Keratinocyte (primary cell): ENCODE measurements at regions not wholly inside any gene's neighbourhood (a gene's known extent, or its start where the extent isn't known, plus 50 kb on each side); places are given as distances from the start of the nearest gene placed in this dataset.

Experiments
- DNase-seq: peaks from one replicate; pipeline ENCODE4 v3.0.0-alpha.2; 2011; ENCODE audit warnings: low read depth, missing footprints, low spot score
- FAIRE-seq: peaks from 2 replicates; lab custom pipeline; 2011; peaks lifted over from hg19 to GRCh38; lab: Jason Lieb, UNC
- H2AFZ ChIP-seq: 2 replicates; pipeline ENCODE4 v1.6.0; 2012; ENCODE audit warnings: low read length, control low read depth, inconsistent platforms; ENCODE audit not compliant: control insufficient read depth
- H3K27ac ChIP-seq: 2 replicates; pipeline ENCODE4 v1.5.1; 2011; ENCODE audit warnings: low read length; ENCODE audit not compliant: control insufficient read depth, insufficient read depth
- H3K27me3 ChIP-seq: 3 replicates; pipeline ENCODE4 v1.6.0; 2011; ENCODE audit warnings: low read length; ENCODE audit not compliant: control insufficient read depth, insufficient read depth; ENCODE audit errors: extremely low read depth
- H3K36me3 ChIP-seq, 2 experiments: 2 replicates in 1 of 2; 3 replicates in 1 of 2; pipeline ENCODE4 v1.5.1; 2011; ENCODE audit warnings: low read length in 2 of 2, mild to moderate bottlenecking in 1 of 2; ENCODE audit not compliant: control insufficient read depth in 2 of 2, insufficient read depth in 2 of 2; ENCODE audit errors: extremely low read depth in 1 of 2
- H3K4me1 ChIP-seq: 3 replicates; pipeline ENCODE4 v1.5.1; 2011; ENCODE audit warnings: low read length; ENCODE audit not compliant: control insufficient read depth, insufficient read depth; ENCODE audit errors: extremely low read depth
- H3K4me2 ChIP-seq: 3 replicates; pipeline ENCODE4 v1.6.0; 2011; ENCODE audit warnings: low read depth, low read length; ENCODE audit not compliant: control insufficient read depth, insufficient read depth; ENCODE audit errors: extremely low read depth
- H3K4me3 ChIP-seq, 3 experiments: fragments of 200-600 bp in 1 of 3; sonication (generic) in 1 of 3; 2 replicates in 2 of 3; 3 replicates in 1 of 3; pipeline ENCODE4 v1.5.1; 2011 to 2016; ENCODE audit warnings: low read length in 3 of 3, mild to moderate bottlenecking in 3 of 3, control low read depth in 2 of 3, inconsistent platforms in 1 of 3, low read depth in 1 of 3, mixed read lengths in 1 of 3, mixed run types in 1 of 3, moderate library complexity in 1 of 3; ENCODE audit not compliant: control insufficient read depth in 2 of 3, insufficient read depth in 2 of 3; ENCODE audit errors: extremely low read depth in 1 of 3
- H3K79me2 ChIP-seq: 2 replicates; pipeline ENCODE4 v1.6.0; 2012; ENCODE audit warnings: low read length; ENCODE audit not compliant: control insufficient read depth, insufficient read depth
- H3K9ac ChIP-seq: 3 replicates; pipeline ENCODE4 v1.6.0; 2011; ENCODE audit warnings: low read length; ENCODE audit not compliant: control insufficient read depth, insufficient read depth; ENCODE audit errors: extremely low read depth
- H3K9me1 ChIP-seq: 3 replicates; pipeline ENCODE4 v1.6.0; 2011; ENCODE audit warnings: low read length; ENCODE audit not compliant: control insufficient read depth, insufficient read depth; ENCODE audit errors: extremely low read depth
- H3K9me3 ChIP-seq: 2 replicates; pipeline ENCODE4 v1.5.1; 2012; ENCODE audit warnings: low read depth, low read length; ENCODE audit not compliant: control insufficient read depth
- H4K20me1 ChIP-seq: 3 replicates; pipeline ENCODE4 v1.6.0; 2011; ENCODE audit warnings: low read length; ENCODE audit not compliant: control insufficient read depth, insufficient read depth; ENCODE audit errors: extremely low read depth
- CTCF ChIP-seq, 3 experiments: IDR thresholded peaks in 1 of 3; conservative IDR thresholded peaks in 1 of 3; optimal IDR thresholded peaks in 1 of 3; 2 replicates in 2 of 3; 3 replicates in 1 of 3; pipeline versions ENCODE3 to v1.5.1; 2011; ENCODE audit warnings: low read length in 3 of 3, mild to moderate bottlenecking in 3 of 3, moderate library complexity in 2 of 3, control low read depth in 1 of 3, inconsistent platforms in 1 of 3; ENCODE audit not compliant: insufficient read depth in 2 of 3; ENCODE audit errors: extremely low read depth in 1 of 3
- EZH2 ChIP-seq: IDR thresholded peaks from one replicate; pipeline ENCODE4 v1.6.1; 2012; ENCODE audit warnings: inconsistent platforms, mild to moderate bottlenecking, low read length, moderate library complexity
- dilution Hi-C: fragments of 300-500 bp; cut with MboI; formaldehyde crosslinking; loops from one replicate; pipeline ENCODE4 v1.7.0; 2020; ENCODE audit warnings: low sequenced_read_pairs; ENCODE audit not compliant: extremely low pct_ligation_motif_present

- H3K4me2 ChIP-seq = no peak overlapping the region
- H3K9ac ChIP-seq = no peak overlapping the region
- H3K27me3 ChIP-seq = no peaks in the 10 kb centered on the region
- TF ChIP-seq CTCF (optimal IDR thresholded peaks at IDR 0.05 in 1 of 3, IDR thresholded peaks at IDR 0.05 in 1 of 3, conservative IDR thresholded peaks at IDR 0.05 in 1 of 3; ENCODE audit: extremely low read depth in 1 of 3, insufficient read depth in 2 of 3, low read length in 3 of 3) (no peak), EZH2 (no peak)
- H3K4me3 ChIP-seq = no peak overlapping the region
- no peak overlapping the region for H3K27ac ChIP-seq
- FAIRE-seq (no peak), DNase-seq (no peak)
- no peaks in the 10 kb centered on the region for H4K20me1 ChIP-seq
- dilution Hi-C loops = no loop called here
- no peak overlapping the region for H2AFZ ChIP-seq
- H3K9me3 ChIP-seq = no peaks in the 10 kb centered on the region
- H3K4me1 ChIP-seq = no peaks in the 10 kb centered on the region
- no peaks in the 10 kb centered on the region for H3K9me1 ChIP-seq
- H3K36me3 ChIP-seq = no peaks in the 10 kb centered on the region
- H3K79me2 ChIP-seq = no peaks in the 10 kb centered on the region
These were observed 102.5 kb upstream of the KIF26B start for GRCh38 chr1:245052258-245052657.

GRCh38 chr1:245051349-245052221, 103.2 kb upstream of the KIF26B start:
- Histone ChIP-seq H2AFZ (no peak overlapping the region), H3K4me1 (no peaks in the 10 kb centered on the region), H4K20me1 (no peaks in the 10 kb centered on the region), H3K4me2 (no peak overlapping the region), H3K27me3 (no peaks in the 10 kb centered on the region), H3K9me3 (no peaks in the 10 kb centered on the region), H3K9ac (no peak overlapping the region), H3K27ac (no peak overlapping the region), H3K9me1 (no peaks in the 10 kb centered on the region), H3K4me3 (no peak overlapping the region), H3K36me3 (no peaks in the 10 kb centered on the region), H3K79me2 (no peaks in the 10 kb centered on the region)
- dilution Hi-C loops = no loop called here
- FAIRE-seq (no peak), DNase-seq (no peak)
- TF ChIP-seq EZH2 (no peak), CTCF (optimal IDR thresholded peaks at IDR 0.05 in 1 of 3, IDR thresholded peaks at IDR 0.05 in 1 of 3, conservative IDR thresholded peaks at IDR 0.05 in 1 of 3; ENCODE audit: extremely low read depth in 1 of 3, insufficient read depth in 2 of 3, low read length in 3 of 3) (no peak)
